Neural cell (in vitro differentiated cells): ENCODE measurements at regions not wholly inside any gene's neighbourhood (a gene's known extent, or its start where the extent isn't known, plus 50 kb on each side); places are given as distances from the start of the nearest gene placed in this dataset.
A peak's percentile ranks its signal among the peaks of the same experiment; 100 is the strongest.
"Not testable (repeated sequence)": the region's sequence is repeated elsewhere in the genome, so short reads cannot be mapped to it uniquely, and the experiment has no call there.

Experiments
- H2AFZ ChIP-seq: fragments of 200-600, 300-800 bp; sonication (generic), shearing (Covaris generic); 2 replicates; pipeline ENCODE4 v1.6.0; 2014; ENCODE audit warnings: low read depth, mild to moderate bottlenecking, antibody characterized with exemption, low read length, moderate library complexity
- H3F3A ChIP-seq: fragments of 200-600 bp; shearing (Covaris generic); 2 replicates; pipeline ENCODE4 v1.6.1; 2016; ENCODE audit warnings: mild to moderate bottlenecking, moderate library complexity, mixed read lengths, antibody characterized with exemption, low read length; ENCODE audit not compliant: insufficient read depth, poor library complexity, severe bottlenecking
- H3K27ac ChIP-seq: fragments of 200-600, 300-800 bp; sonication (generic), shearing (Covaris generic); 2 replicates; pipeline ENCODE4 v1.5.1; 2014; ENCODE audit warnings: mild to moderate bottlenecking, low read length, moderate library complexity
- H3K27me3 ChIP-seq: fragments of 300-800, 200-600 bp; sonication (generic), shearing (Covaris generic); 2 replicates; pipeline ENCODE4 v1.6.0; 2014; ENCODE audit warnings: mild to moderate bottlenecking, low read depth, low read length, moderate library complexity; ENCODE audit not compliant: insufficient read depth
- H3K36me3 ChIP-seq: fragments of 300-800, 200-600 bp; sonication (generic), shearing (Covaris generic); 2 replicates; pipeline ENCODE4 v1.5.1; 2014; ENCODE audit warnings: mild to moderate bottlenecking, antibody characterized with exemption, low read length, moderate library complexity; ENCODE audit not compliant: insufficient read depth
- H3K4me2 ChIP-seq: fragments of 300-800, 200-600 bp; sonication (generic), shearing (Covaris generic); 2 replicates; pipeline ENCODE4 v1.6.0; 2014; ENCODE audit warnings: mild to moderate bottlenecking, low read length
- H3K4me3 ChIP-seq: fragments of 300-800, 200-600 bp; sonication (generic), shearing (Covaris generic); 2 replicates; pipeline ENCODE4 v1.5.1; 2014; ENCODE audit warnings: mild to moderate bottlenecking, low read length, moderate library complexity
- H3K79me2 ChIP-seq: fragments of 200-600 bp; shearing (Covaris generic); replicated peaks from 2 replicates; pipeline ENCODE4 v1.6.0; 2014; ENCODE audit warnings: mild to moderate bottlenecking, low read length, moderate library complexity; ENCODE audit not compliant: insufficient read depth
- H3K9ac ChIP-seq: fragments of 300-800, 200-600 bp; sonication (generic), shearing (Covaris generic); 2 replicates; pipeline ENCODE4 v1.6.1; 2016; ENCODE audit warnings: mild to moderate bottlenecking, low read length, mixed read lengths
- H3K9me2 ChIP-seq: fragments of 200-600 bp; shearing (Covaris generic); 2 replicates; pipeline ENCODE4 v1.6.1; 2016; ENCODE audit warnings: mild to moderate bottlenecking, low read length, mixed read lengths; ENCODE audit not compliant: insufficient read depth
- H3K9me3 ChIP-seq: fragments of 200-600, 300-800 bp; sonication (generic), shearing (Covaris generic); 2 replicates; pipeline ENCODE4 v1.6.1; 2016; ENCODE audit warnings: mild to moderate bottlenecking, mixed run types, low read length, moderate library complexity, mixed read lengths
- H4K20me1 ChIP-seq: fragments of 200-600 bp; shearing (Covaris generic); 2 replicates; pipeline ENCODE4 v1.6.1; 2016; ENCODE audit warnings: mild to moderate bottlenecking, mixed run types; ENCODE audit not compliant: insufficient read depth
- EP300 ChIP-seq: fragments of 450-650 bp; conservative IDR thresholded peaks from 2 replicates; pipeline ENCODE4 v1.6.1; 2014; ENCODE audit warnings: antibody characterized with exemption, mild to moderate bottlenecking, moderate library complexity; ENCODE audit not compliant: poor library complexity, severe bottlenecking
- EZH2 ChIP-seq: fragments of 200-600, 300-800 bp; shearing (Covaris generic), sonication (generic); IDR thresholded peaks from 2 replicates; pipeline ENCODE4 v1.6.1; 2014; ENCODE audit warnings: antibody characterized with exemption, low read length, borderline replicate concordance, mild to moderate bottlenecking; ENCODE audit not compliant: insufficient read depth, poor library complexity, severe bottlenecking
- MXI1 ChIP-seq: fragments of 450-650 bp; conservative IDR thresholded peaks from 2 replicates; pipeline ENCODE4 v1.6.1; 2014; ENCODE audit warnings: antibody characterized with exemption, mild to moderate bottlenecking; ENCODE audit not compliant: poor library complexity, severe bottlenecking
- POLR2AphosphoS5 ChIP-seq: IDR thresholded peaks from 2 replicates; pipeline ENCODE4 v1.6.1; 2012
- RAD21 ChIP-seq: fragments of 450-650 bp; conservative IDR thresholded peaks from 2 replicates; pipeline ENCODE4 v1.6.1; 2014; ENCODE audit warnings: antibody characterized with exemption, mild to moderate bottlenecking, moderate library complexity
- SMC3 ChIP-seq: fragments of 450-650 bp; conservative IDR thresholded peaks from 2 replicates; pipeline ENCODE4 v1.6.1; 2014; ENCODE audit warnings: antibody characterized with exemption, mild to moderate bottlenecking, moderate library complexity; ENCODE audit not compliant: poor library complexity
- TAF1 ChIP-seq: IDR thresholded peaks from 2 replicates; pipeline ENCODE4 v1.6.1; 2012; ENCODE audit warnings: low read depth
- TF ChIP-seq, protein P1 (sequence below): IDR thresholded peaks from 2 replicates; pipeline ENCODE4 v1.6.1; 2012; ENCODE audit warnings: borderline replicate concordance
- TF ChIP-seq, protein P2 (sequence below): fragments of 450-650 bp; IDR thresholded peaks from 2 replicates; pipeline ENCODE4 v1.5.1; 2014; ENCODE audit warnings: antibody characterized with exemption, mild to moderate bottlenecking, moderate library complexity; ENCODE audit not compliant: poor library complexity, severe bottlenecking

DNA sequence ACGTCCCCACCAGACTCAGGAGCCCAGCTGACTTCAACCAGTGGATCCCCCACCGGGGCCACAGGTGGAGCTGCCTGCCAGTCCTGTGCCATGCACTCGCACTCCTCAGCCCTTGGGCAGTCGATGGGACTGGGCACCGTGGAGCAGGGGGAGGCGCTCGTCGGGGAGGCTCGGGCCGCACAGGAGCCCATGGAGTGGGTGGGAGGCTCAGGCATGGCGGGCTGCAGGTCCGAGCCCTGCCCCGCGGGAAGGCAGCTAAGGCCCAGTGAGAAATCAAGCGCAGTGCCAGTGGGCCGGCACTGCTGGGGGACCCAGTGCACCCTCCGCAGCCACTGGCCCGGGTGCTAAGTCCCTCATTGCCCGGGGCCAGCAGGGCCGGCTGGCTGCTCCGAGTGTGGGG is 52.3 kb upstream of the LRRC30 start:
- not testable (repeated sequence) for H3K27ac ChIP-seq, H3F3A ChIP-seq, H4K20me1 ChIP-seq, H3K4me3 ChIP-seq, H3K9me2 ChIP-seq, H3K79me2 ChIP-seq, H3K27me3 ChIP-seq, H3K9me3 ChIP-seq, H3K9ac ChIP-seq, H3K4me2 ChIP-seq, H3K36me3 ChIP-seq, H2AFZ ChIP-seq

DNA sequence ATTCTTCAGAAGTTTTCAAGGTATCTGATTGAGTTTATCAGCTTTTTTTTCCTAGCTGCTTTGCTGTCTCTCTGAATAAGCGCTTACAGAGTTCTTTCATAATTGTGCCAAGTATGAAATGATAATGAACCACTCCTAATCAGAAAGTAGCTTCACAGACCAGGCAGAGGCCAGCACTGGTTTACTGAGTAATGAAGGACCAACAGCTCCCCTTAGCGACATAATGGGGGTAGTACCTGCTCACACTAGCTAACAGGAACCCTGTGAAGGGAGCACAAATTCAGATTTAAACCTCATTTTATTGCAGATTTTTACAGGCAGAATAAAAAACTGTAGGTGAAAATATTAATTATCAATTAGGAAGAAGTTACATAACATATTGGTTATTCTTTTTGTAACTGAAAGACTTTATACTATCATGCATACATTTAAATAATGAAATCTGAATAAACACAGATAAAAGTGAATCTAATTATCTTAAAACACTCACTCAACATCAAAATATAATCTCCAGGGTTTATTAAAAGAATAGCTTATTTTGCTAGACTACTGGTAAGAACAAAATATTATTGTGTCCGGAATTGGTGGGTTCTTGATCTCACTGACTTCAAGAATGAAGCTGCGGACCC is 53.7 kb upstream of the LRRC30 start:
- Histone ChIP-seq H3K27ac (no peak overlapping the region), H3K27me3 (no peaks in the 10 kb centered on the region), H3K9me3 (no peaks in the 10 kb centered on the region), H3K9ac (no peak overlapping the region), H4K20me1 (no peaks in the 10 kb centered on the region), H3F3A (no peaks in the 10 kb centered on the region), H3K9me2 (no peaks in the 10 kb centered on the region), H3K4me3 (no peak overlapping the region), H3K36me3 (no peaks in the 10 kb centered on the region), H3K4me2 (no peak overlapping the region), H3K79me2 (no peaks in the 10 kb centered on the region), H2AFZ (no peak overlapping the region)
- TF ChIP-seq POLR2AphosphoS5 = no peak
- TF ChIP-seq EZH2 = no peak
- TF ChIP-seq SMC3 = peak; percentile 78
- TF ChIP-seq, protein P1, sequence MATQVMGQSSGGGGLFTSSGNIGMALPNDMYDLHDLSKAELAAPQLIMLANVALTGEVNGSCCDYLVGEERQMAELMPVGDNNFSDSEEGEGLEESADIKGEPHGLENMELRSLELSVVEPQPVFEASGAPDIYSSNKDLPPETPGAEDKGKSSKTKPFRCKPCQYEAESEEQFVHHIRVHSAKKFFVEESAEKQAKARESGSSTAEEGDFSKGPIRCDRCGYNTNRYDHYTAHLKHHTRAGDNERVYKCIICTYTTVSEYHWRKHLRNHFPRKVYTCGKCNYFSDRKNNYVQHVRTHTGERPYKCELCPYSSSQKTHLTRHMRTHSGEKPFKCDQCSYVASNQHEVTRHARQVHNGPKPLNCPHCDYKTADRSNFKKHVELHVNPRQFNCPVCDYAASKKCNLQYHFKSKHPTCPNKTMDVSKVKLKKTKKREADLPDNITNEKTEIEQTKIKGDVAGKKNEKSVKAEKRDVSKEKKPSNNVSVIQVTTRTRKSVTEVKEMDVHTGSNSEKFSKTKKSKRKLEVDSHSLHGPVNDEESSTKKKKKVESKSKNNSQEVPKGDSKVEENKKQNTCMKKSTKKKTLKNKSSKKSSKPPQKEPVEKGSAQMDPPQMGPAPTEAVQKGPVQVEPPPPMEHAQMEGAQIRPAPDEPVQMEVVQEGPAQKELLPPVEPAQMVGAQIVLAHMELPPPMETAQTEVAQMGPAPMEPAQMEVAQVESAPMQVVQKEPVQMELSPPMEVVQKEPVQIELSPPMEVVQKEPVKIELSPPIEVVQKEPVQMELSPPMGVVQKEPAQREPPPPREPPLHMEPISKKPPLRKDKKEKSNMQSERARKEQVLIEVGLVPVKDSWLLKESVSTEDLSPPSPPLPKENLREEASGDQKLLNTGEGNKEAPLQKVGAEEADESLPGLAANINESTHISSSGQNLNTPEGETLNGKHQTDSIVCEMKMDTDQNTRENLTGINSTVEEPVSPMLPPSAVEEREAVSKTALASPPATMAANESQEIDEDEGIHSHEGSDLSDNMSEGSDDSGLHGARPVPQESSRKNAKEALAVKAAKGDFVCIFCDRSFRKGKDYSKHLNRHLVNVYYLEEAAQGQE = no peak
- TF ChIP-seq TAF1 = no peak
- TF ChIP-seq MXI1 = no peak
- peak; percentile 83 for TF ChIP-seq RAD21
- no peak for TF ChIP-seq EP300
- TF ChIP-seq, protein P2, sequence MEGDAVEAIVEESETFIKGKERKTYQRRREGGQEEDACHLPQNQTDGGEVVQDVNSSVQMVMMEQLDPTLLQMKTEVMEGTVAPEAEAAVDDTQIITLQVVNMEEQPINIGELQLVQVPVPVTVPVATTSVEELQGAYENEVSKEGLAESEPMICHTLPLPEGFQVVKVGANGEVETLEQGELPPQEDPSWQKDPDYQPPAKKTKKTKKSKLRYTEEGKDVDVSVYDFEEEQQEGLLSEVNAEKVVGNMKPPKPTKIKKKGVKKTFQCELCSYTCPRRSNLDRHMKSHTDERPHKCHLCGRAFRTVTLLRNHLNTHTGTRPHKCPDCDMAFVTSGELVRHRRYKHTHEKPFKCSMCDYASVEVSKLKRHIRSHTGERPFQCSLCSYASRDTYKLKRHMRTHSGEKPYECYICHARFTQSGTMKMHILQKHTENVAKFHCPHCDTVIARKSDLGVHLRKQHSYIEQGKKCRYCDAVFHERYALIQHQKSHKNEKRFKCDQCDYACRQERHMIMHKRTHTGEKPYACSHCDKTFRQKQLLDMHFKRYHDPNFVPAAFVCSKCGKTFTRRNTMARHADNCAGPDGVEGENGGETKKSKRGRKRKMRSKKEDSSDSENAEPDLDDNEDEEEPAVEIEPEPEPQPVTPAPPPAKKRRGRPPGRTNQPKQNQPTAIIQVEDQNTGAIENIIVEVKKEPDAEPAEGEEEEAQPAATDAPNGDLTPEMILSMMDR = peak; percentile 82
